ENCODE measurements at regions not wholly inside any gene's neighbourhood (a gene's known extent, or its start where the extent isn't known, plus 50 kb on each side); places are given as distances from the start of the nearest gene placed in this dataset.

- Mint-ChIP-seq H3K9me3 (peaks cover 12% of the 10 kb centered on the region), H3K4me3 (no peak overlapping the region), H3K27me3 (ENCODE audit: low read depth) (no peaks in the 10 kb centered on the region), H3K4me1 (no peaks in the 10 kb centered on the region), H3K27ac (no peak overlapping the region), H3K36me3 (no peaks in the 10 kb centered on the region)
- no peak for DNase-seq (ENCODE audit: low spot score in 2 of 2, unreplicated experiment in 2 of 2)
- TF ChIP-seq, protein P1, sequence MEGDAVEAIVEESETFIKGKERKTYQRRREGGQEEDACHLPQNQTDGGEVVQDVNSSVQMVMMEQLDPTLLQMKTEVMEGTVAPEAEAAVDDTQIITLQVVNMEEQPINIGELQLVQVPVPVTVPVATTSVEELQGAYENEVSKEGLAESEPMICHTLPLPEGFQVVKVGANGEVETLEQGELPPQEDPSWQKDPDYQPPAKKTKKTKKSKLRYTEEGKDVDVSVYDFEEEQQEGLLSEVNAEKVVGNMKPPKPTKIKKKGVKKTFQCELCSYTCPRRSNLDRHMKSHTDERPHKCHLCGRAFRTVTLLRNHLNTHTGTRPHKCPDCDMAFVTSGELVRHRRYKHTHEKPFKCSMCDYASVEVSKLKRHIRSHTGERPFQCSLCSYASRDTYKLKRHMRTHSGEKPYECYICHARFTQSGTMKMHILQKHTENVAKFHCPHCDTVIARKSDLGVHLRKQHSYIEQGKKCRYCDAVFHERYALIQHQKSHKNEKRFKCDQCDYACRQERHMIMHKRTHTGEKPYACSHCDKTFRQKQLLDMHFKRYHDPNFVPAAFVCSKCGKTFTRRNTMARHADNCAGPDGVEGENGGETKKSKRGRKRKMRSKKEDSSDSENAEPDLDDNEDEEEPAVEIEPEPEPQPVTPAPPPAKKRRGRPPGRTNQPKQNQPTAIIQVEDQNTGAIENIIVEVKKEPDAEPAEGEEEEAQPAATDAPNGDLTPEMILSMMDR (IDR thresholded peaks at IDR 0.05; ENCODE audit: unreplicated experiment): no peak
Measured at GRCh38 chr9:23309800-23310199, 516.2 kb downstream of the ELAVL2 start.

DNA sequence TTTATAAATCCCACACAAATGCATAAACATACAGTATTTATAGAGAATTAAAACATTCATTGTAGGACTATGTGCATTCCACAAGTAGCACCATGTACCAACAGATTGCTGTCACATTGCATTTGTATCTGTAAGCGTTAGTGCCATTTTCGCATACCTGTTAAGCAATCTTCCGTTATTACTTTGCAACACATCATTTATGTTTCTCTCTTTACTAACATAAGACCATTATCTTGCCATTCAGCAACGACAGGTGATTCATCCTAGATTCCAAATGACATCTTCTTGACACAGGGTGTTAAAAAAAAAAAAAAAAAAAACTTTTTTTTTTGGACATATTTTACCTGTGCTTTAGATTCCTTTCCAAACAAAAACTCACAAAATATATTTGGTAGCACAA, 511.8 kb downstream of the ELAVL2 start:
- H3K4me3 Mint-ChIP-seq: no peak overlapping the region
- H3K27ac Mint-ChIP-seq: no peak overlapping the region
- H3K27me3 Mint-ChIP-seq (ENCODE audit: low read depth): no peaks in the 10 kb centered on the region
- TF ChIP-seq, protein P1 (IDR thresholded peaks at IDR 0.05; ENCODE audit: unreplicated experiment): no peak
- H3K36me3 Mint-ChIP-seq: no peaks in the 10 kb centered on the region
- peaks cover 3% of the 10 kb centered on the region for H3K9me3 Mint-ChIP-seq
- no peaks in the 10 kb centered on the region for H3K4me1 Mint-ChIP-seq
- no peak for DNase-seq (ENCODE audit: low spot score in 2 of 2, unreplicated experiment in 2 of 2)

- no peaks in the 10 kb centered on the region for H3K9me3 Mint-ChIP-seq
- DNase-seq (ENCODE audit: low spot score in 2 of 2, unreplicated experiment in 2 of 2): no peak
- TF ChIP-seq, protein P1 (IDR thresholded peaks at IDR 0.05; ENCODE audit: unreplicated experiment): no peak
- H3K27ac Mint-ChIP-seq: no peak overlapping the region
- H3K4me1 Mint-ChIP-seq: no peaks in the 10 kb centered on the region
- no peak overlapping the region for H3K4me3 Mint-ChIP-seq
- H3K27me3 Mint-ChIP-seq (ENCODE audit: low read depth): no peaks in the 10 kb centered on the region
- no peaks in the 10 kb centered on the region for H3K36me3 Mint-ChIP-seq
Measured at GRCh38 chr9:23319092-23319491, 506.9 kb downstream of the ELAVL2 start.

DNA sequence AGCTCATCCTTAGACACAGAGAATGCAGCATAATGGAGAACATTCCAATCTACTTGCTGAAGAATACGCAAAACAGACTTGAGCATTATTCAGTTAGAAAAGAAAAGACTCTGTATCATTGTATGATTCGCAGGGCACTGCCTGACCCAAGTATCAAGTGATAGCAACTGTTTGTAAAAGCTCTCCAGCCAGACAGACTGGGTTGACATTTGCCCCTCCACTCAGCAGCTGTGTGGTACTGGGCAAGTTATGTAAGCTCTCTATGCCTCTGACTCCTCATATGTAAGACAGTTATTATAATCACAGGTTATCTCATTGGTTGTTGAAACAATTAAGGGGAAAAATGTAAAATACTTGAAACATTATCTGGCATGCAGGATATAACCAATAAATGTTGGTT, 505.0 kb downstream of the ELAVL2 start:
- H3K36me3 Mint-ChIP-seq: no peaks in the 10 kb centered on the region
- H3K27me3 Mint-ChIP-seq (ENCODE audit: low read depth): no peaks in the 10 kb centered on the region
- H3K27ac Mint-ChIP-seq: no peak overlapping the region
- H3K9me3 Mint-ChIP-seq: no peaks in the 10 kb centered on the region
- no peaks in the 10 kb centered on the region for H3K4me1 Mint-ChIP-seq
- DNase-seq (ENCODE audit: low spot score in 2 of 2, unreplicated experiment in 2 of 2): no peak
- TF ChIP-seq, protein P1 (IDR thresholded peaks at IDR 0.05; ENCODE audit: unreplicated experiment): no peak
- no peak overlapping the region for H3K4me3 Mint-ChIP-seq

DNA sequence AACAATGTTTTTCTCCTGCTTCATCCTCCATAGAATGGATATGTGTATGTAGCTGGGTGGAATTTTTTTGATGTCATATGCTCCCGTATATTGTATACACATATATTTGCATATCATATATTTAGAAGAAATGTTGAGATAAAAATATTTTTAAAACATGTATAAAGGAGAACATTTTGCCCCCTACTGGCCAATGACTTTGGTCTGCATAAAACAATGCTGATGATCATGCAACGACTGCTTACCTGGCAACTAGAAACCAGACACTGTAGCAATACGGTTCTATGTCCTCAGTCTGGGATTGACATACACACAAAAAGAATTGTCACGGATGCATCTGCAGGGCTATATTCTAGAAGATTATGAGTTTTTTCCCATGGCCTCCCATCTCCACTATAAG, 503.6 kb downstream of the ELAVL2 start:
- TF ChIP-seq, protein P1 (IDR thresholded peaks at IDR 0.05; ENCODE audit: unreplicated experiment): peak; percentile 47
- Mint-ChIP-seq H3K27me3 (ENCODE audit: low read depth) (no peaks in the 10 kb centered on the region), H3K27ac (no peak overlapping the region), H3K36me3 (no peaks in the 10 kb centered on the region), H3K4me1 (no peaks in the 10 kb centered on the region), H3K9me3 (no peaks in the 10 kb centered on the region), H3K4me3 (no peak overlapping the region)
- no peak for DNase-seq (ENCODE audit: low spot score in 2 of 2, unreplicated experiment in 2 of 2)

DNA sequence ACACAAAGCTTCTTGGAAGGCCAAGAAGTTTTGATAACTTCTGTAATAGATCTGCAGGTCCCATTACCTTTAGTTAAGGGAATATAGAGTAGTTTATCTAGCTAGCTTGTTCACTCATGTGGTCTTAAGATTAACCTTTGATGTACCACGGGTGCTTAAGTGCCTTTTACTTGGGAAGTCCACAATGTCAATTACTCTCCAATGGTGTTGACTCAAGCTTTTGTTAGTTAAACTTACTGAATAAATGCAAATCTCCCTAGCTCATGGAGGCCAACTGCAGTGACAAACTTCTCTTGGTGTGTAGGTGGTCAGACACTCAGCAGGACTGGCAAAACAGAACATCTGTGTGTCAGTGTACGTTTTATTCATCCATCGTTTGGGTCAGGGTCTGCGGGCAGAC, 501.5 kb downstream of the ELAVL2 start:
- TF ChIP-seq, protein P1 (IDR thresholded peaks at IDR 0.05; ENCODE audit: unreplicated experiment): no peak
- H3K27ac Mint-ChIP-seq: no peak overlapping the region
- no peaks in the 10 kb centered on the region for H3K4me1 Mint-ChIP-seq
- H3K27me3 Mint-ChIP-seq (ENCODE audit: low read depth): no peaks in the 10 kb centered on the region
- H3K9me3 Mint-ChIP-seq: peaks cover 5% of the 10 kb centered on the region
- H3K36me3 Mint-ChIP-seq: no peaks in the 10 kb centered on the region
- no peak for DNase-seq (ENCODE audit: low spot score in 2 of 2, unreplicated experiment in 2 of 2)
- no peak overlapping the region for H3K4me3 Mint-ChIP-seq

Data from mesothelial cell of epicardium (in vitro differentiated cells).